Suprapubic skin (tissue), 3 donors: ENCODE measurements at regions not wholly inside any gene's neighbourhood (a gene's known extent, or its start where the extent isn't known, plus 50 kb on each side); places are given as distances from the start of the nearest gene placed in this dataset.

Experiments used
- POLR2A ChIP-seq, 2 donors: fragments of 450-650 bp; IDR thresholded peaks; one replicate each; pipeline ENCODE4 v1.6.1; 2017; ENCODE audit warnings: antibody characterized with exemption in 2 of 2, mild to moderate bottlenecking in 2 of 2, moderate library complexity in 2 of 2
- TF ChIP-seq, protein P1 (sequence below), 2 donors: fragments of 200-600 bp in 1 of 2; fragments of 450-650 bp in 1 of 2; sonication (generic) in 1 of 2; IDR thresholded peaks; one replicate each; pipeline ENCODE4 v1.5.1; 2016 to 2019; ENCODE audit warnings: antibody characterized with exemption in 2 of 2, mild to moderate bottlenecking in 1 of 2, moderate library complexity in 1 of 2

DNA sequence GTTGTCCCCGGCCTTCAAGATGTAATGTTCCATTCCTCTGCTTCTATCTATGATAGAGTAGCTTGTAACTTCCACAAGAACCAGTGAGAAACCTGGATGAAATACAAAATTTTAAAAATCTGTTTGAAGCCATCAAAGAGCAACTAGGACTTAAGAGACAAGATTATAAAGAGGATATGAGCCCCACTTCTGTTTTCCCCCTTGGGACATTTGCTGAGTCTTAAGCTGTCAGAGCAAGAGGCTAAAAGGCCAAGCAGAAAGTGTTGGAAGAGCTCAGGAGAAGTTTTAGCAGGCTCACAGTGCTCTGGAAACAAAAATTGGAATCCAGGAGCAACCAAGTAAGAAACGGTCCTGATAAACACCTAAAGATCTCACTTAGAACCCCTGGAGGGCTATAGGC lies 76.1 kb downstream of the ADRB2 start:
- TF ChIP-seq, protein P1, sequence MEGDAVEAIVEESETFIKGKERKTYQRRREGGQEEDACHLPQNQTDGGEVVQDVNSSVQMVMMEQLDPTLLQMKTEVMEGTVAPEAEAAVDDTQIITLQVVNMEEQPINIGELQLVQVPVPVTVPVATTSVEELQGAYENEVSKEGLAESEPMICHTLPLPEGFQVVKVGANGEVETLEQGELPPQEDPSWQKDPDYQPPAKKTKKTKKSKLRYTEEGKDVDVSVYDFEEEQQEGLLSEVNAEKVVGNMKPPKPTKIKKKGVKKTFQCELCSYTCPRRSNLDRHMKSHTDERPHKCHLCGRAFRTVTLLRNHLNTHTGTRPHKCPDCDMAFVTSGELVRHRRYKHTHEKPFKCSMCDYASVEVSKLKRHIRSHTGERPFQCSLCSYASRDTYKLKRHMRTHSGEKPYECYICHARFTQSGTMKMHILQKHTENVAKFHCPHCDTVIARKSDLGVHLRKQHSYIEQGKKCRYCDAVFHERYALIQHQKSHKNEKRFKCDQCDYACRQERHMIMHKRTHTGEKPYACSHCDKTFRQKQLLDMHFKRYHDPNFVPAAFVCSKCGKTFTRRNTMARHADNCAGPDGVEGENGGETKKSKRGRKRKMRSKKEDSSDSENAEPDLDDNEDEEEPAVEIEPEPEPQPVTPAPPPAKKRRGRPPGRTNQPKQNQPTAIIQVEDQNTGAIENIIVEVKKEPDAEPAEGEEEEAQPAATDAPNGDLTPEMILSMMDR (IDR thresholded peaks at IDR 0.05): no peak
- no peak for TF ChIP-seq POLR2A (IDR thresholded peaks at IDR 0.05)
